ENCODE measurements at regions not wholly inside any gene's neighbourhood (a gene's known extent, or its start where the extent isn't known, plus 50 kb on each side); places are given as distances from the start of the nearest gene placed in this dataset.

DNA sequence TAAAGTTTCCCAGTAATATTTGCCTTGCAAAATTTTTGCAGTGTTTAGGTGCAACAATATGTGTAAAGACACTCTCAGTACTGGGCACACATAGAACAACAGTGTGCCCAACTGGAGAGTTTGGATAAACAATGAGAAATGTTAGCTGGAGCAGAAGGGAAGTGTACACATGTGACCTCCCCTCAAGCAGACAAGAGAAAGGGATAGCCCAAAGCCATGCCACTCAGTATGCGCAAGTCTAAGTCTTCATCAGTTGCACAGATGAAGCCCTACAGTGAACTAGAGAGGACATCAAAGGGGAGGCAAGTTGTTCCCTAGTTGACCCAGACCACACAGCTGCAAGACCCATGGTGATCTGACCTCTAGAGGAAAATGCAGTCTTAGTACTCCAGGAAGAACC lies 97.9 kb upstream of the CDH11 start:
- no peak for TF ChIP-seq POLR2A (IDR thresholded peaks at IDR 0.05)
- no peak for TF ChIP-seq CTCF (IDR thresholded peaks at IDR 0.05)

Data from uterus (tissue), 2 donors.